ENCODE measurements at regions not wholly inside any gene's neighbourhood (a gene's known extent, or its start where the extent isn't known, plus 50 kb on each side); places are given as distances from the start of the nearest gene placed in this dataset.
"Not testable (repeated sequence)": the region's sequence is repeated elsewhere in the genome, so short reads cannot be mapped to it uniquely, and the experiment has no call there.

DNA sequence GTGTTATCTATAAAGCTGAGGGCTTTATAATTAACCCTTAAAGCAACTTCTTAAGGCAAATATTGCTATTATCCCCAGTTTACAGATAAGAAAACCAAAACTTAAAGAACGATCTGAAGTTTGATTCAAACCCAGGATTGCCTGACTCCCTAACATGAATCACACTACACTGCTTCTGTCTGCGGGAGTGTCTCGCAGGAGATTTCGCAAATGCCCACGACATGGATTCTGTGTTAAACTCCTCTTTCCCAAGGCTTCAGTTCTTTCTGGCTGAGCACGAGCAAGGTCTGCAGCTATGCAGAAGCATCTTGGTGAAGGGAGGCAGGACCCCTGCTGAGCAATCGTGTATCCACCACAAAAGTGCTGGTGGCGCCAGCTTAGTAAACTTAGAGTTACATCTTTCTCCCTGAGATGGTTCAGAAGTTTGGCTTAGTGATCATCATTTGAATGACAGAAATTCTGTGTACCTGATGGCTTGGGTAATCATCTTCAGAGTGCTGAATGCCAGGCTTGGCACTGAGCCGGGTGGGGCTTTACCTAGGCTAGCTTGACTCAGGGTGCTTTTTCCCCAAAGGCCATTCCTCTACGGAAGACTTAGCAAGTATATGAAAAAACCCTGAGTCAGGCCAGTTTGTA, 81.4 kb upstream of the PIK3R1 start:
- no peak for DNase-seq (ENCODE audit: low spot score in 2 of 2)
- no peak overlapping the region for H3K4me3 Mint-ChIP-seq
- peaks cover 1% of the 10 kb centered on the region for H3K9me3 Mint-ChIP-seq
- H3K36me3 Mint-ChIP-seq = no peaks in the 10 kb centered on the region
- H3K27ac Mint-ChIP-seq = no peak overlapping the region
- no peak for ATAC-seq (ENCODE audit: low read depth)
- H3K4me1 Mint-ChIP-seq = peaks cover 2% of the 10 kb centered on the region
- H3K27me3 Mint-ChIP-seq = peaks cover 5% of the 10 kb centered on the region

DNA sequence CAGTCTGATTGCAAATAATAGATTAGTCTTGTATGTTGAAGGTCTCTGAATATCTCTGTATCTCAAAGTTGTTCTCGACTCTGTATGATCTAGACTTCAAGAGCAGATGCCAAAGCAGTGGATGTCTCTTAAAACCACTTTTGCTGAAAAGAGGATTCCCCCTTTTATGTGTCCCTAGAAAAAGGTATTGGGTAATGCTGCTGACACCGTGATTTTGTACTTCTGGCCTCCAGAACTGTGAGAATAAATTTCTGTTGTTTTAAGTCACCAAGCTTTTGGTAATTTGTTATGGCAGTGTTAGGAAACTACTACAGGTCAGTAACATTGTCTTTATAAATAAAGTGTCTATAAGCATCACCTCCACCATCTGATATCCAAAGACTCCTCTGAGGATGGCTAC, 85.3 kb upstream of the PIK3R1 start:
- H3K27me3 Mint-ChIP-seq = peaks cover under 1% of the 10 kb centered on the region
- H3K36me3 Mint-ChIP-seq = no peaks in the 10 kb centered on the region
- DNase-seq (ENCODE audit: low spot score in 2 of 2) = no peak
- H3K4me3 Mint-ChIP-seq = no peak overlapping the region
- ATAC-seq (ENCODE audit: low read depth) = no peak
- H3K4me1 Mint-ChIP-seq = peaks cover 2% of the 10 kb centered on the region
- no peaks in the 10 kb centered on the region for H3K9me3 Mint-ChIP-seq
- H3K27ac Mint-ChIP-seq = no peak overlapping the region

DNA sequence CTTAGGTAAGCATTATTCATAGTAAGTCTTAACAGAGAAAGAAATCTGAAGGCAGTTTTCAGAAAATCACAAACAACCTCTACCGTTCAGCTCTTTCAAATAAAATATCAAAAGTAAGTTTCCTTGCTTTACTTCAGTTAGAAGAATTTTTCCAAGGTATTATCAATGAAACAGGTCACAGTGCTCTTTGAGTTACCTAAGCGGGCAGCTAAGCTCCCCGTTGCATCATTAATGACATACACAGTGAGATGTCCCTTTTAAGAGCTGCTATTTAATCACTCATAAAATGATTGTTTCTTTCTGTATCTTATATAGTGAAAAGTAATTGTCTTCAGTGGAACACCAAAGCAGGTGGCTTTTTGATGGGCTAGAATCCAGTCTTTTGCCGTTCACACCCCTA, 86.2 kb upstream of the PIK3R1 start:
- DNase-seq (ENCODE audit: low spot score in 2 of 2) (no peak), ATAC-seq (ENCODE audit: low read depth) (no peak)
- Mint-ChIP-seq H3K4me3 (no peak overlapping the region), H3K36me3 (no peaks in the 10 kb centered on the region), H3K9me3 (no peaks in the 10 kb centered on the region), H3K27ac (no peak overlapping the region), H3K4me1 (peaks cover 2% of the 10 kb centered on the region), H3K27me3 (no peaks in the 10 kb centered on the region)

DNA sequence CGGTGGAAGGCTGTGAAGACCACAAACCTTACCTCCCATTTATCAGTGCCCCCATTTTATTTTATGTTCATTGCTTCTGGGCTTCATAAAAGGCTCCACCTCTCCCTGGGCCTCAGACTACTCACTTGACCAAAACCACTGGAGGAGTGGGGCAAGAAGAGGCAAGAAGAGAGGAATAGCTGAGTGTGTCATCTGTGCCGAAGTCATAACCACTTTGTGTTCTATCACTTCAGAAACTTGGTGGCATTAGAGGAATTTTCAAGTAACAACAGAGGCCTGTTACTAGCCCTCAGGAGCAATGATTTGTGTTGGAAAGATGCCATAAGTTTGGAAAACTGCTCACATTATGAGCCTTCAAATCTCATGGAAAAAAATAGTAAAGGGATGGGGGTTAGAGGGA, 88.7 kb upstream of the PIK3R1 start:
- Mint-ChIP-seq H3K4me3 (no peak overlapping the region), H3K27me3 (peaks cover 3% of the 10 kb centered on the region), H3K9me3 (no peaks in the 10 kb centered on the region), H3K4me1 (peaks cover 2% of the 10 kb centered on the region), H3K27ac (no peak overlapping the region), H3K36me3 (no peaks in the 10 kb centered on the region)
- no peak for ATAC-seq (ENCODE audit: low read depth)
- DNase-seq (ENCODE audit: low spot score in 2 of 2) = no peak

DNA sequence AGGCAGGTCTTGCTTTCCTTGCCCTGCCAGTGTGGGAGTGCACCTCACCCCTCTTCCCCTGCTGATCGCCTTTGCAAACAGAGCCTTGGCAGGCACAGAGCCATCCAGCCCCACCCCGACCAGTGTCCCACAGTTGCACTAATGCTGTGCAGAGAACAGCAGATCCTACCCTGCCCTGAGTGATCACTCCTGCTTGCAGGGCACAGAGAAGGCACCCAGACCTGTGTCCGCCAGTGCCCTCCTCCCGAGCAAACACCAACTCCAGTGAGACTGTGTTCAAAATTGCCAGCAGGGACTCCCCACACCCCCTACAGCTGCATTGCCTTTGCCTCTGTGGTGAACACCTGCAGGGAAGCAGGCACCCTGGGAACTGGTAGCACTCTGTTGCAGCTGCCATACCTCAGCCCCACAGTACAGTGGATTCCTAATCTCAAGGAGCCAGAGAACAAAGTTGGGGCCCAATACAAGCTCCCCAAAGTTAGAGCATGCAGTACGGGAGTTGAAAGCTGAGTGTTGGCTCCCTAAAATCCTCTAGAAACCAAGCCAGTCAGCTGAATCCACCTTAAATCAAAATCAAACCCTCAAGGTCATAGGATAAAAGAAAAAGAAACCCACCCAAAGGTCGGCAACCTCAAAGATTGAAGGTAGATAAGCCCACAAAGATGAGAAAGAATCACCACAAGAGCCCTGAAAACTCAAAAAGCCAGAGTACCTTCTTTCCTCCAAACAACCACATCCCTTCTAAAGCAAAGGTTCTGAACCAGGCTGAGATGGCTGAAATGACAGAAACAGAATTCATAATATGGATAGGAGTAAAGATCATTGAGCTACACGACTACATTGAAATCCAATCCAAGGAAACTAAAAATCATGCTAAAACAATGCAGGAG, 92.9 kb upstream of the PIK3R1 start:
- H3K4me1 Mint-ChIP-seq = peaks cover 2% of the 10 kb centered on the region
- peaks cover 4% of the 10 kb centered on the region for H3K27me3 Mint-ChIP-seq
- ATAC-seq (ENCODE audit: low read depth) = no peak
- no peak overlapping the region for H3K27ac Mint-ChIP-seq
- H3K4me3 Mint-ChIP-seq = no peak overlapping the region
- H3K36me3 Mint-ChIP-seq = no peaks in the 10 kb centered on the region
- H3K9me3 Mint-ChIP-seq = peaks cover 1% of the 10 kb centered on the region
- no peak for DNase-seq (ENCODE audit: low spot score in 2 of 2)

DNA sequence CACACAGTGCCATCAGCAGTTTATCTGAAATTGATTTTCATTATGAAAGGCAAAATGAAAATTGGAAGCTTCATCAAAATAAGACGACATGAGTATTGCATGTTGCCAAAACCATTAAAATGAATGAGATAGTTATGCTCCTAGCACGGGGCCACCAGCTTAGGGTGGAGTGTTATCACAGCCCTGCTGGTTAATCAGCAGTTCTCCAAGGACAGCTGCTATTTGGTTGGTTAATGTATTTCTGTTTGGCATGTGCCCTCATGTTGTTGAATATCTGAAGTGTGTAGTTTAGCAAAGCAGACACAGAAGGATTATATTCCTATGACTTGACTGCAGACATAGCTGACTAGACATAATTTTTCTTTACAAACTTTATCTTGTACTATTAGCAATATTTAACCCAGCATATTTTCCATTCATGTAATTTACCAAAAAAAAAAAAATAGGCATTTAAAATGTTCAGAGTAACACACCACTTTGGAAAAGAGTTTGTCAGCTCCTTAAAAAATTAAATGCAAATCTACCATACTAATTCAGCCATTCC, 98.6 kb upstream of the PIK3R1 start:
- peaks cover 1% of the 10 kb centered on the region for H3K9me3 Mint-ChIP-seq
- peaks cover 3% of the 10 kb centered on the region for H3K27me3 Mint-ChIP-seq

DNA sequence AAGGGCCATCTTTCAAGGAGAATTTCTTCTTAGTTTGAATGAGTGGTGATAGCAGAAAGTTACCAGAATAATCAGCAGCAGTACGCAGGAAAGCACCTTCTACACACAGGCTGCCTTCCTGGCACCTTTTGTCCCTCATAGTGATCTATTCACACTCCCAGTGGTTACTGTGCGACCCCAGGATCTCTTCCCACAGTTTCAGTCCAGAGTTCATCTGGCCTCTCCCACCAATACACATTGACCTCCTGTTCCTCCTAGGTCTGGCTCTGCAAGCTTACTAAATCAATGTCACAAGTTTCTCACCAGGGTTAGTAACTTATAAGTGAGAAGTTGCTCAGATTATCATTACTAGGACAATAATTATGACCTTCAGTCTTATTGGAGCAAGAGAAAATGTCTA, 99.1 kb upstream of the PIK3R1 start:
- H3K9me3 Mint-ChIP-seq = peaks cover 1% of the 10 kb centered on the region
- no peak overlapping the region for H3K27ac Mint-ChIP-seq
- H3K27me3 Mint-ChIP-seq = peaks cover 3% of the 10 kb centered on the region
- DNase-seq (ENCODE audit: low spot score in 2 of 2) = no peak
- H3K4me3 Mint-ChIP-seq = no peak overlapping the region
- H3K4me1 Mint-ChIP-seq = peaks cover 8% of the 10 kb centered on the region
- no peaks in the 10 kb centered on the region for H3K36me3 Mint-ChIP-seq
- ATAC-seq (ENCODE audit: low read depth) = no peak

More for the DNA sequence above, 98.6 kb upstream of the PIK3R1 start:
- DNase-seq (ENCODE audit: low spot score in 2 of 2) (no peak), ATAC-seq (ENCODE audit: low read depth) (no peak)
- Mint-ChIP-seq H3K4me1 (peaks cover 8% of the 10 kb centered on the region), H3K36me3 (no peaks in the 10 kb centered on the region), H3K4me3 (no peak overlapping the region), H3K27ac (no peak overlapping the region)

DNA sequence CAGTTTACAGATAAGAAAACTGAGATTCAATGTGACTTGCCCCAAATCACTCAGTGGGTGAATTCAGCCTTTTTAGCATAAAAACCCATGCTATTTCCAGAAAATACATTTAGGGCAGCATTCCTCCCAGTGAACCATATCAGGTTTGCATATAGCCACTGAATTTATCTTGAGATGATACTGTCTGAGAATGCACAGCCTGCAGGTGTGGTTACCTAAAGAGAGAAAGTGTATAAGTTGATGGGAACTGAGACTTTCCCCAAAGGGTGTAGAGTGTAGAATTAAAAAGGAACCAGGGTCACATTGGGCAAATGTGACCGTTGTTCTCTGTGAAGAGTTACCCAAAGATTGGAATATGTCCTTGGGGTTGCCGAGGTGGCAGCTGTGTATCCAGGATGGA, 100.0 kb upstream of the PIK3R1 start:
- Mint-ChIP-seq H3K27ac (no peak overlapping the region), H3K27me3 (peaks cover 3% of the 10 kb centered on the region), H3K4me3 (no peak overlapping the region), H3K9me3 (peaks cover 1% of the 10 kb centered on the region), H3K36me3 (no peaks in the 10 kb centered on the region), H3K4me1 (peaks cover 8% of the 10 kb centered on the region)
- no peak for ATAC-seq (ENCODE audit: low read depth)
- no peak for DNase-seq (ENCODE audit: low spot score in 2 of 2)

DNA sequence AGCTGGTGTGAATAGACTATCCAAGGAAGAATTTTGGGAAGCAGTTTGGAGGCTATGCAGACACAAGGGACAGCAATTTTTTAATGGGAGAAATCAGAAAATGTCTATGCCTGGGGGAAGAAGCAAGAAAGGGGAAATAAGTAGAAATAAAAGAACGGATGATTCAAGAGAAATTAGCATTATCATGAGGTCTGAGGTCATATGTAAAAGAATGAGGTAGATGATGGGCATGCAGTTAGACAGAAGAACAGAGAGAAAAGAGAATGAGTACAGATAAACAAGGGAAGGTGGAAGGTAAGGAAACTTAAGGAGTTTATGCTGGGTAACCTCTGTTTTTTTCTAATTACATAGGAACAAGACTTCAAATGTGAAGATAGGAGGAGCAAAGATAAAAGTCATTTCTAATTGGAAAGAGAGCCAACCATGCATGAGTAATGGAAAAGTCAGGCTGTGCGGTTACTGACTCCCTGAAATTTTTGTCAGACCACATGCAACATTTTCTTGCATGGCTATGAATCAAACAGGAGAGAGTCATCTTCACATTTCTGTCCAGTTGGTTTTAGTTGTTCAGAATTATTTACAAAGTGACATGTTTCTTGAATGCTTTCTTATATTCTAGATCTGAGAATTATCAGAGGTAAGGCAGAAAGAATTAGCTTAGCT, 101.0 kb upstream of the PIK3R1 start:
- no peak for ATAC-seq (ENCODE audit: low read depth)
- H3K27ac Mint-ChIP-seq = no peak overlapping the region
- peaks cover 1% of the 10 kb centered on the region for H3K9me3 Mint-ChIP-seq
- no peaks in the 10 kb centered on the region for H3K36me3 Mint-ChIP-seq
- H3K4me3 Mint-ChIP-seq = no peak overlapping the region
- H3K4me1 Mint-ChIP-seq = peaks cover 6% of the 10 kb centered on the region
- DNase-seq (ENCODE audit: low spot score in 2 of 2) = no peak
- H3K27me3 Mint-ChIP-seq = peaks cover 2% of the 10 kb centered on the region

DNA sequence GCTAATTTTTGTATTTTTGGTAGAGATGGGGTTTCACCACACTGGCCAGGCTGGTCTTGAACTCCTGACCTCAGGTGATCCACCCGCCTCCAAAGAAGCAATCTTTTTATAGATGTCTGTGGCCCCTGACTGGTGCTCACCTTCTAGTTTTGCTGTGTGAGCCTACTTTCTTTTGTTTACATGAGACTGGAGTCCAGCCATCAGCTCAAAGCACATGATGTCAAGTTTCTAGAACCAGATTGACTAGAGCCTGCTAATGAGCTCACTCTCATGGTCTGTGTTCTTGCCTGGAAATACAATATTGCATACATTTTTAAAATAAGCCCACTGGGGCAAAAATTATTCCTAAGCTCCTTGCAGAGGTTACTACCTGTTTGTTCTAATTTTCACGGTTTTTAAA, 102.9 kb upstream of the PIK3R1 start:
- DNase-seq (ENCODE audit: low spot score in 2 of 2) (no peak), ATAC-seq (ENCODE audit: low read depth) (no peak)
- H3K27me3 Mint-ChIP-seq = peaks cover 2% of the 10 kb centered on the region
- no peak overlapping the region for H3K27ac Mint-ChIP-seq
- H3K9me3 Mint-ChIP-seq = no peaks in the 10 kb centered on the region
- H3K4me1 Mint-ChIP-seq = peaks cover 6% of the 10 kb centered on the region
- no peak overlapping the region for H3K4me3 Mint-ChIP-seq
- no peaks in the 10 kb centered on the region for H3K36me3 Mint-ChIP-seq

DNA sequence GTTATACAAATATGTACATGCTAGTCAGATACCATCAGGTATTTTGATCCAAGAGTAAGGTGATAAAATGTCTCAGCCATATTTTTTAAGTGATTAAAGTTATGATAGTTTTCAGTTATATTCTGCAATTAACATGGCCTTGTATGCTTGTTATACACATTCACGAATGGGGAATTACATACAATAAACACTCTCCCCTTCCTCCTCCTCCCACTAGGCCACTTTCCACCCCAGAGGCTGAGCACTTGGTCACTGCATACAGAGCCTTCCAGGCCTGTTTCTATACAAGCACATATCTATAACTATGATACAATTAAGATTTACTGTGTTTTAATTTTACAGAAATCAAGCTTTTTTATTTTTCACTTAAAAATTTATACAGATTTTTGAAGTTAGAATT, 104.7 kb upstream of the PIK3R1 start:
- Mint-ChIP-seq H3K27ac (no peak overlapping the region), H3K36me3 (no peaks in the 10 kb centered on the region), H3K9me3 (peaks cover 1% of the 10 kb centered on the region), H3K4me3 (no peak overlapping the region), H3K4me1 (peaks cover 6% of the 10 kb centered on the region), H3K27me3 (peaks cover 2% of the 10 kb centered on the region)
- DNase-seq (ENCODE audit: low spot score in 2 of 2) (no peak), ATAC-seq (ENCODE audit: low read depth) (no peak)

DNA sequence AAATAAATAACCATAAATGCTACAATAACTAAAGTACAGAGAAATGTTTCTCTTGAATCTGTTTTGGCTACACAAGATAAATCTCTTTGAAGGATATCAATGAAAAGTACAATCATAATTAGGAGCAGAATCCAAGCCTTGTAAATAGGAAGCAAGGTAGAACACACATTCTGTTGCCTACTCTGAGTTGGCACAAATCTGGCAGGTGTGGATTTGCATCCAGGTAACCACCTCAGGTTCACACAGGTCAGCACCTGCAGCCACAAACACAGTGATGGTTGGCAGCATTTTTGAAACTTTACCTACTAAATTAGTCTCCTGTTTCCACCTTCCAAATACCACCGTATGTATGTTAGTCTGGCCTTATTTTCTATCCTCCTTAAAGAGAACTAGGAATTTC, 105.3 kb upstream of the PIK3R1 start:
- DNase-seq (ENCODE audit: low spot score in 2 of 2) = no peak
- peaks cover 1% of the 10 kb centered on the region for H3K9me3 Mint-ChIP-seq

DNA sequence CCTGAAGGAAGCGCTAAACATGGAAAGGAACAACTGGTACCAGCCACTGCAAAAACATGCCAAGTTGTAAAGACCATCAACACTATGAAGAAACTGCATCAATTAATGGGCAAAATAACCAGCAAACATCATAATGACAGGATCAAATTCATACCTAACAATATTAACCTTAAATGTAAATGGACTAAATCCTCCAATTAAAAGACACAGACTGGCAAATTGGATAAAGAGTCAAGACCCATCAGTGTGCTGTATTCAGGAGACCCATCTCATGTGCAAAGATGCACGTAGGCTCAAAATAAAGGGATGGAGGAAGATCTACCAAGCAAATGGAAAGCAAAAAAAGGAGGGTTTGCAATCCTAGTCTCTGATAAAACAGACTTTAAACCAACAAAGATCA, 111.3 kb upstream of the PIK3R1 start:
- not testable (repeated sequence) for ATAC-seq (ENCODE audit: low read depth); H3K27ac Mint-ChIP-seq; H3K27me3 Mint-ChIP-seq; H3K4me1 Mint-ChIP-seq; H3K9me3 Mint-ChIP-seq; H3K36me3 Mint-ChIP-seq; DNase-seq (ENCODE audit: low spot score in 2 of 2); H3K4me3 Mint-ChIP-seq

More for the DNA sequence above, 105.3 kb upstream of the PIK3R1 start:
- H3K4me1 Mint-ChIP-seq = peaks cover 6% of the 10 kb centered on the region
- peaks cover 2% of the 10 kb centered on the region for H3K27me3 Mint-ChIP-seq
- no peak for ATAC-seq (ENCODE audit: low read depth)
- H3K36me3 Mint-ChIP-seq = no peaks in the 10 kb centered on the region
- no peak overlapping the region for H3K27ac Mint-ChIP-seq
- H3K4me3 Mint-ChIP-seq = no peak overlapping the region

DNA sequence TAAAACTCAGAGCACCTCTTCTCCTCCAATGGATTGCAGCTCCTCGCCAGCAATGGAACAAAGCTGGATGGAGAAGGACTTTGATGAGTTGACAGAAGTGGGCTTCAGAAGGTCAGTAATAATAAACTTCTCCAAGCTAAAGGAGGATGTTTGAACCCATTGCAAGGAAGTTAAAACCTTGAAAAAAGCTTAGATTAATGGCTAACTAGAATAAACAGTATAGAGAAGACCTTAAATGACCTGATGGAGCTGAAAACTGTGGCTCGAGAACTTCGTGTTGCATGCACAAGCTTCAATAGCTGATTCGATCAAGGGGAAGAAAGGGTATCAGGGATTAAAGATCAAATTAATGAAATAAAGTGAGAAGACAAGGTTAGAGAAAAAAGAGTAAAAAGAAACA, 112.3 kb upstream of the PIK3R1 start:
- H3K27ac Mint-ChIP-seq; DNase-seq (ENCODE audit: low spot score in 2 of 2); H3K4me1 Mint-ChIP-seq; ATAC-seq (ENCODE audit: low read depth); H3K4me3 Mint-ChIP-seq; H3K9me3 Mint-ChIP-seq; H3K36me3 Mint-ChIP-seq; H3K27me3 Mint-ChIP-seq: not testable (repeated sequence)
